AG08395 (cell line): ENCODE measurements at regions not wholly inside any gene's neighbourhood (a gene's known extent, or its start where the extent isn't known, plus 50 kb on each side); places are given as distances from the start of the nearest gene placed in this dataset.

ENCODE experiments used
- DNase-seq: peaks from one replicate; pipeline ENCODE4 v3.0.0; 2012; ENCODE audit warnings: mixed read lengths, low spot score

GRCh38 chr15:38886315-38887163, 321.9 kb upstream of the RASGRP1 start:
- DNase-seq: peak; percentile 54

GRCh38 chr15:38888701-38889221, 324.1 kb upstream of the RASGRP1 start:
- DNase-seq: no peak

GRCh38 chr15:38890194-38890593, 325.6 kb upstream of the RASGRP1 start:
- no peak for DNase-seq

GRCh38 chr15:38893925-38894242, 329.3 kb upstream of the RASGRP1 start:
- peak; percentile 9 for DNase-seq

GRCh38 chr15:38894243-38894948, 329.8 kb upstream of the RASGRP1 start:
- DNase-seq: peak; percentile 66

- DNase-seq: peak; percentile 31
Observed at GRCh38 chr15:38895326-38896255, 331.0 kb upstream of the RASGRP1 start.

- no peak for DNase-seq
Observed at GRCh38 chr15:38896647-38897046, 332.0 kb upstream of the RASGRP1 start.

- no peak for DNase-seq
Observed at GRCh38 chr15:38897551-38897950, 332.9 kb upstream of the RASGRP1 start.

- no peak for DNase-seq
Observed at GRCh38 chr15:38898236-38898635, 333.6 kb upstream of the RASGRP1 start.

GRCh38 chr15:38899300-38899699, 334.7 kb upstream of the RASGRP1 start:
- DNase-seq: no peak

GRCh38 chr15:38904298-38904697, 339.7 kb upstream of the RASGRP1 start:
- DNase-seq: no peak

- DNase-seq: no peak
Observed at GRCh38 chr15:38905632-38906031, 341.0 kb upstream of the RASGRP1 start.

GRCh38 chr15:38920966-38921365, 356.4 kb upstream of the RASGRP1 start:
- no peak for DNase-seq

GRCh38 chr15:38921471-38921870, 356.9 kb upstream of the RASGRP1 start:
- no peak for DNase-seq

GRCh38 chr15:38928431-38928830, 363.8 kb upstream of the RASGRP1 start:
- DNase-seq: no peak

GRCh38 chr15:38930851-38931572, 366.4 kb upstream of the RASGRP1 start:
- peak; percentile 19 for DNase-seq

GRCh38 chr15:38941399-38941953, 376.9 kb upstream of the RASGRP1 start:
- DNase-seq: peak; percentile 9

- DNase-seq: no peak
Observed at GRCh38 chr15:38944536-38944935, 379.9 kb upstream of the RASGRP1 start.

- peak; percentile 8 for DNase-seq
Observed at GRCh38 chr15:38945551-38946298, 381.1 kb upstream of the RASGRP1 start.

GRCh38 chr15:38954090-38954489, 389.5 kb upstream of the RASGRP1 start:
- DNase-seq: no peak
